Head of caudate nucleus (tissue), 42 donors: ENCODE measurements at regions not wholly inside any gene's neighbourhood (a gene's known extent, or its start where the extent isn't known, plus 50 kb on each side); places are given as distances from the start of the nearest gene placed in this dataset.
"Not testable (repeated sequence)": the region's sequence is repeated elsewhere in the genome, so short reads cannot be mapped to it uniquely, and the experiment has no call there.

ENCODE experiments used
- DNase-seq, 42 donors: peaks; one replicate each; pipeline versions ENCODE4 v3.0.0 to v3.0.0-alpha.2; 2020 to 2021; ENCODE audit warnings: mixed read lengths in 7 of 42
- intact Hi-C: fragments of 100-400 bp; cut with DNase I; formaldehyde crosslinking; loops from one replicate; pipeline ENCODE4 v1.15.0; 2022

GRCh38 chr2:8440029-8440778 is 241.7 kb upstream of the ID2 start:
- intact Hi-C loops, result no loop called here
- peak in 3 of 42 donors; percentile 9 to 36 (median 16) for DNase-seq

GRCh38 chr2:8441371-8441770 is 240.5 kb upstream of the ID2 start:
- intact Hi-C loops, result no loop called here
- DNase-seq, result peak in 2 of 42 donors; percentile 17 to 25

- DNase-seq, result peak in 13 of 42 donors; percentile 19 to 55 (median 29)
- intact Hi-C loops, result no loop called here
These were observed 239.9 kb upstream of the ID2 start for GRCh38 chr2:8441986-8442385.

GRCh38 chr2:8442833-8443486 is 238.9 kb upstream of the ID2 start:
- no peak for DNase-seq
- intact Hi-C loops, result no loop called here

GRCh38 chr2:8445580-8445979 is 236.3 kb upstream of the ID2 start:
- peak in 3 of 42 donors; percentile 3 to 36 (median 22) for DNase-seq
- intact Hi-C loops, result no loop called here

- intact Hi-C loops, result not testable (repeated sequence)
- peak in 1 of 42 donors; percentile 20 for DNase-seq
These were observed 235.1 kb upstream of the ID2 start for GRCh38 chr2:8446751-8447150.

GRCh38 chr2:8447610-8448221 is 234.1 kb upstream of the ID2 start:
- intact Hi-C loops, result no loop called here
- DNase-seq, result peak in 2 of 42 donors; percentile 16

GRCh38 chr2:8448824-8449556 is 232.9 kb upstream of the ID2 start:
- intact Hi-C loops, result no loop called here
- peak in 3 of 42 donors; percentile 5 to 25 (median 16) for DNase-seq

GRCh38 chr2:8451273-8451672 is 230.6 kb upstream of the ID2 start:
- DNase-seq, result no peak
- intact Hi-C loops, result no loop called here

GRCh38 chr2:8452296-8452695 is 229.6 kb upstream of the ID2 start:
- DNase-seq, result peak in 2 of 42 donors; percentile 25 to 27
- intact Hi-C loops, result no loop called here

GRCh38 chr2:8452979-8453903 is 228.6 kb upstream of the ID2 start:
- intact Hi-C loops, result no loop called here
- peak in 2 of 42 donors; percentile 21 to 35 for DNase-seq

GRCh38 chr2:8453904-8454302 is 228.0 kb upstream of the ID2 start:
- intact Hi-C loops, result no loop called here
- DNase-seq, result peak in 1 of 42 donors; percentile 37

GRCh38 chr2:8454797-8455196 is 227.1 kb upstream of the ID2 start:
- no peak for DNase-seq
- intact Hi-C loops, result no loop called here

- DNase-seq, result peak in 23 of 42 donors; percentile 18 to 74 (median 45)
- intact Hi-C loops, result no loop called here
These were observed 226.4 kb upstream of the ID2 start for GRCh38 chr2:8455236-8456150.

- intact Hi-C loops, result no loop called here
- DNase-seq, result peak in 1 of 42 donors; percentile 42
These were observed 225.4 kb upstream of the ID2 start for GRCh38 chr2:8456151-8457091.

- peak in 3 of 42 donors; percentile 27 to 44 (median 29) for DNase-seq
- intact Hi-C loops, result no loop called here
These were observed 224.8 kb upstream of the ID2 start for GRCh38 chr2:8457092-8457481.
